DOHH2 (cell line): ENCODE measurements at regions not wholly inside any gene's neighbourhood (a gene's known extent, or its start where the extent isn't known, plus 50 kb on each side); places are given as distances from the start of the nearest gene placed in this dataset.

Experiments
- H3F3A ChIP-seq: fragments of 200-600 bp; sonication (generic), shearing (Covaris generic); 2 replicates; pipeline ENCODE4 v1.6.0; 2016; ENCODE audit warnings: antibody characterized with exemption, mild to moderate bottlenecking; ENCODE audit not compliant: control insufficient read depth, insufficient read depth
- H3K27ac ChIP-seq: fragments of 200-600 bp; sonication (generic); 2 replicates; pipeline ENCODE4 v1.5.1; 2014; ENCODE audit warnings: low read depth, mild to moderate bottlenecking, low read length, moderate library complexity
- H3K27me3 ChIP-seq: fragments of 200-600 bp; sonication (generic); 2 replicates; pipeline ENCODE4 v1.6.1; 2014; ENCODE audit warnings: mild to moderate bottlenecking, low read length, mixed read lengths; ENCODE audit not compliant: control insufficient read depth
- H3K36me3 ChIP-seq: fragments of 200-600 bp; sonication (generic); 2 replicates; pipeline ENCODE4 v1.6.1; 2014; ENCODE audit warnings: mild to moderate bottlenecking, low read length, moderate library complexity, mixed read lengths; ENCODE audit not compliant: control insufficient read depth
- H3K4me1 ChIP-seq: fragments of 200-600 bp; sonication (generic); 2 replicates; pipeline ENCODE4 v1.6.1; 2014; ENCODE audit warnings: mild to moderate bottlenecking, low read length, mixed read lengths; ENCODE audit not compliant: control insufficient read depth
- H3K4me2 ChIP-seq: fragments of 200-600 bp; sonication (generic); 2 replicates; pipeline ENCODE4 v1.6.0; 2014; ENCODE audit warnings: mild to moderate bottlenecking, low read length, moderate library complexity
- H3K4me3 ChIP-seq: fragments of 200-600 bp; sonication (generic); 2 replicates; pipeline ENCODE4 v1.5.1; 2014; ENCODE audit warnings: mild to moderate bottlenecking, low read length, mixed read lengths
- H3K79me2 ChIP-seq: fragments of 200-600 bp; sonication (generic); 2 replicates; pipeline ENCODE4 v1.6.1; 2014; ENCODE audit warnings: mild to moderate bottlenecking, low read length, mixed read lengths; ENCODE audit not compliant: control insufficient read depth
- H3K9me2 ChIP-seq: fragments of 200-600 bp; sonication (generic); replicated peaks from 2 replicates; pipeline ENCODE4 v1.6.1; 2014; ENCODE audit warnings: mild to moderate bottlenecking, low read length, mixed read lengths; ENCODE audit not compliant: control insufficient read depth
- H3K9me3 ChIP-seq: fragments of 200-600 bp; sonication (generic); 2 replicates; pipeline ENCODE4 v1.6.1; 2014; ENCODE audit warnings: antibody characterized with exemption, low read length, mixed read lengths; ENCODE audit not compliant: control insufficient read depth, insufficient read depth
- H4K20me1 ChIP-seq: fragments of 200-600 bp; sonication (generic); 2 replicates; pipeline ENCODE4 v1.6.0; 2014; ENCODE audit warnings: low read depth, mild to moderate bottlenecking, antibody characterized with exemption, low read length, moderate library complexity; ENCODE audit not compliant: control insufficient read depth, insufficient read depth
- CTCF ChIP-seq: fragments of 200-600 bp; sonication (generic); IDR thresholded peaks from one replicate; pipeline ENCODE4 v1.5.1; 2014; ENCODE audit warnings: antibody characterized with exemption, mild to moderate bottlenecking, low read depth, low read length; ENCODE audit not compliant: poor library complexity, severe bottlenecking
- EZH2phosphoT487 ChIP-seq: fragments of 200-600 bp; sonication (generic); IDR thresholded peaks from 2 replicates; pipeline ENCODE4 v1.6.1; 2017; ENCODE audit warnings: borderline replicate concordance, mild to moderate bottlenecking, antibody characterized with exemption, low read length, moderate library complexity, mixed read lengths

GRCh38 chr16:11470676-11471415 is 115.9 kb downstream of the LITAF start:
- Histone ChIP-seq H3F3A (no peaks in the 10 kb centered on the region), H3K79me2 (no peaks in the 10 kb centered on the region), H3K9me2 (no peaks in the 10 kb centered on the region), H3K4me3 (no peak overlapping the region), H3K27ac (no peak overlapping the region), H3K36me3 (no peaks in the 10 kb centered on the region), H3K4me1 (peaks cover 5% of the 10 kb centered on the region), H3K27me3 (peaks cover 11% of the 10 kb centered on the region; the same call in 1 of the 2 replicates), H3K4me2 (no peak overlapping the region), H3K9me3 (no peaks in the 10 kb centered on the region), H4K20me1 (no peaks in the 10 kb centered on the region)
- TF ChIP-seq CTCF (no peak), EZH2phosphoT487 (no peak)

- Histone ChIP-seq H3K9me2 (no peaks in the 10 kb centered on the region), H3K36me3 (no peaks in the 10 kb centered on the region)
Observed at GRCh38 chr16:11471548-11471947, 115.2 kb downstream of the LITAF start.

GRCh38 chr16:11472410-11472809 is 114.3 kb downstream of the LITAF start:
- no peak overlapping the region for H3K27ac ChIP-seq
- H4K20me1 ChIP-seq = no peaks in the 10 kb centered on the region
- H3K4me3 ChIP-seq = no peak overlapping the region
- H3F3A ChIP-seq = no peaks in the 10 kb centered on the region
- H3K9me3 ChIP-seq = no peaks in the 10 kb centered on the region
- H3K27me3 ChIP-seq = peaks cover 11% of the 10 kb centered on the region; the same call in 1 of the 2 replicates
- H3K9me2 ChIP-seq = no peaks in the 10 kb centered on the region
- H3K36me3 ChIP-seq = no peaks in the 10 kb centered on the region
- TF ChIP-seq CTCF (no peak), EZH2phosphoT487 (no peak)
- H3K4me1 ChIP-seq = peaks cover 5% of the 10 kb centered on the region
- H3K79me2 ChIP-seq = no peaks in the 10 kb centered on the region
- H3K4me2 ChIP-seq = no peak overlapping the region

More at GRCh38 chr16:11471548-11471947, 115.2 kb downstream of the LITAF start:
- H3K4me2 ChIP-seq = no peak overlapping the region
- H3F3A ChIP-seq = no peaks in the 10 kb centered on the region
- H3K27ac ChIP-seq = no peak overlapping the region
- peaks cover 5% of the 10 kb centered on the region for H3K4me1 ChIP-seq
- no peaks in the 10 kb centered on the region for H3K79me2 ChIP-seq
- H3K27me3 ChIP-seq = peaks cover 11% of the 10 kb centered on the region; the same call in 1 of the 2 replicates
- no peaks in the 10 kb centered on the region for H4K20me1 ChIP-seq
- TF ChIP-seq EZH2phosphoT487 (no peak), CTCF (no peak)
- no peaks in the 10 kb centered on the region for H3K9me3 ChIP-seq
- H3K4me3 ChIP-seq = no peak overlapping the region
